Endothelial cell of umbilical vein (primary cell): ENCODE measurements at regions not wholly inside any gene's neighbourhood (a gene's known extent, or its start where the extent isn't known, plus 50 kb on each side); places are given as distances from the start of the nearest gene placed in this dataset.

Source experiments
- CTCF ChIP-seq, 2 donors: IDR thresholded peaks; 1 replicate in 1 of 2; 2 replicates in 1 of 2; pipeline ENCODE4 v1.5.1; 2011; ENCODE audit warnings: low read length in 2 of 2, mild to moderate bottlenecking in 2 of 2, moderate library complexity in 2 of 2, control low read depth in 1 of 2, inconsistent platforms in 1 of 2, low read depth in 1 of 2; ENCODE audit not compliant: insufficient read depth in 1 of 2; ENCODE audit errors: extremely low read depth in 1 of 2
- EZH2 ChIP-seq: IDR thresholded peaks from 2 replicates; pipeline ENCODE4 v1.6.1; 2012; ENCODE audit warnings: borderline replicate concordance, low read depth, mild to moderate bottlenecking, moderate library complexity, low read length, inconsistent platforms; ENCODE audit not compliant: severe bottlenecking
- FOS ChIP-seq: IDR thresholded peaks from 2 replicates; pipeline ENCODE4 v1.6.1; 2011; ENCODE audit warnings: mild to moderate bottlenecking, low read length, moderate library complexity, borderline replicate concordance; ENCODE audit not compliant: insufficient read depth
- MAX ChIP-seq: IDR thresholded peaks from 2 replicates; pipeline ENCODE4 v1.6.1; 2011; ENCODE audit not compliant: insufficient read depth, insufficient read length

GRCh38 chr16:55954906-55955305 lies 79.7 kb upstream of the CES5A start:
- no peak for TF ChIP-seq EZH2
- no peak for TF ChIP-seq CTCF (IDR thresholded peaks at IDR 0.05; ENCODE audit: extremely low read depth in 1 of 2, insufficient read depth in 1 of 2, low read depth in 1 of 2, low read length in 2 of 2)
- TF ChIP-seq MAX: no peak
- no peak for TF ChIP-seq FOS
